Trophoblast cell (in vitro differentiated cells and primary cell): ENCODE measurements at regions not wholly inside any gene's neighbourhood (a gene's known extent, or its start where the extent isn't known, plus 50 kb on each side); places are given as distances from the start of the nearest gene placed in this dataset.
"Not testable (repeated sequence)": the region's sequence is repeated elsewhere in the genome, so short reads cannot be mapped to it uniquely, and the experiment has no call there.

ENCODE experiments used
- DNase-seq, 2 donors: peaks; one replicate each; pipeline ENCODE4 v3.0.0-alpha.2; 2016
- H2AFZ ChIP-seq: 2 replicates; pipeline ENCODE4 v1.6.1; 2013; ENCODE audit warnings: low read length, moderate library complexity, mild to moderate bottlenecking; ENCODE audit not compliant: insufficient read depth, poor library complexity
- H2AK5ac ChIP-seq: 2 replicates; pipeline ENCODE4 v1.6.1; 2013; ENCODE audit warnings: mild to moderate bottlenecking, low read length
- H2BK120ac ChIP-seq: 2 replicates; pipeline ENCODE4 v1.6.1; 2013; ENCODE audit warnings: low read length, mild to moderate bottlenecking, moderate library complexity; ENCODE audit not compliant: insufficient read depth, poor library complexity
- H2BK12ac ChIP-seq: 2 replicates; pipeline ENCODE4 v1.6.1; 2013; ENCODE audit warnings: mild to moderate bottlenecking, low read length, moderate library complexity
- H2BK5ac ChIP-seq: 2 replicates; pipeline ENCODE4 v1.6.1; 2013; ENCODE audit warnings: low read length, low read depth, moderate library complexity, mild to moderate bottlenecking; ENCODE audit not compliant: poor library complexity
- H3K14ac ChIP-seq: 2 replicates; pipeline ENCODE4 v1.6.1; 2013; ENCODE audit warnings: mild to moderate bottlenecking, low read length
- H3K18ac ChIP-seq: 2 replicates; pipeline ENCODE4 v1.6.1; 2013; ENCODE audit warnings: mild to moderate bottlenecking, low read length
- H3K23ac ChIP-seq: 2 replicates; pipeline ENCODE4 v1.6.1; 2013; ENCODE audit warnings: low read length
- H3K27ac ChIP-seq: 2 replicates; pipeline ENCODE4 v1.5.1; 2013; ENCODE audit warnings: low read depth, mild to moderate bottlenecking, inconsistent platforms, low read length, moderate library complexity
- H3K27me3 ChIP-seq: 2 replicates; pipeline ENCODE4 v1.6.1; 2013; ENCODE audit warnings: inconsistent platforms, mild to moderate bottlenecking, low read length, moderate library complexity; ENCODE audit not compliant: insufficient read depth
- H3K36me3 ChIP-seq, 2 experiments: 1 replicate in 1 of 2; 2 replicates in 1 of 2; pipeline ENCODE4 v1.6.1; 2013; ENCODE audit warnings: low read length in 2 of 2, mild to moderate bottlenecking in 2 of 2, moderate library complexity in 1 of 2; ENCODE audit not compliant: insufficient read depth in 2 of 2, control insufficient read depth in 1 of 2
- H3K4ac ChIP-seq: 2 replicates; pipeline ENCODE4 v1.6.1; 2013; ENCODE audit warnings: low read depth, mild to moderate bottlenecking, low read length, moderate library complexity
- H3K4me1 ChIP-seq, 2 experiments: 1 replicate in 1 of 2; 2 replicates in 1 of 2; pipeline ENCODE4 v1.6.1; 2013; ENCODE audit warnings: low read length in 2 of 2, mild to moderate bottlenecking in 2 of 2, moderate library complexity in 1 of 2; ENCODE audit not compliant: insufficient read depth in 2 of 2, control insufficient read depth in 1 of 2
- H3K4me2 ChIP-seq: 2 replicates; pipeline ENCODE4 v1.6.1; 2013; ENCODE audit warnings: inconsistent platforms, mild to moderate bottlenecking, low read length, moderate library complexity
- H3K4me3 ChIP-seq: 2 replicates; pipeline ENCODE4 v1.5.1; 2013; ENCODE audit warnings: mild to moderate bottlenecking, low read depth, low read length, inconsistent platforms
- H3K79me1 ChIP-seq: one replicate; pipeline ENCODE4 v1.6.1; 2013; ENCODE audit warnings: low read length
- H3K79me2 ChIP-seq: 2 replicates; pipeline ENCODE4 v1.6.1; 2013; ENCODE audit warnings: low read length, mild to moderate bottlenecking; ENCODE audit not compliant: control insufficient read depth, insufficient read depth, poor library complexity
- H3K9ac ChIP-seq: 2 replicates; pipeline ENCODE4 v1.6.1; 2013; ENCODE audit warnings: mild to moderate bottlenecking, low read length
- H3K9me3 ChIP-seq: 2 replicates; pipeline ENCODE4 v1.6.1; 2013; ENCODE audit warnings: low read depth, mild to moderate bottlenecking, control low read depth, inconsistent platforms, low read length; ENCODE audit not compliant: insufficient read depth
- H4K12ac ChIP-seq: 2 replicates; pipeline ENCODE4 v1.6.1; 2013; ENCODE audit warnings: low read depth, mild to moderate bottlenecking, low read length, moderate library complexity
- H4K8ac ChIP-seq: 2 replicates; pipeline ENCODE4 v1.6.1; 2013; ENCODE audit warnings: low read depth, mild to moderate bottlenecking, low read length, moderate library complexity
- H4K91ac ChIP-seq: one replicate; pipeline ENCODE4 v1.6.1; 2013; ENCODE audit warnings: low read depth, mild to moderate bottlenecking, low read length, moderate library complexity
- WGBS: extraction: QIAGEN DNeasy Blood & Tissue Kit; methylation state at CpG from one replicate; pipeline ENCODE4 v1.1.7; 2013; ENCODE audit warnings: missing lambda C conversion rate; ENCODE audit not compliant: insufficient read length, insufficient coverage; ENCODE audit errors: extremely low coverage; 5-methylcytosine and 5-hydroxymethylcytosine counted together

DNA sequence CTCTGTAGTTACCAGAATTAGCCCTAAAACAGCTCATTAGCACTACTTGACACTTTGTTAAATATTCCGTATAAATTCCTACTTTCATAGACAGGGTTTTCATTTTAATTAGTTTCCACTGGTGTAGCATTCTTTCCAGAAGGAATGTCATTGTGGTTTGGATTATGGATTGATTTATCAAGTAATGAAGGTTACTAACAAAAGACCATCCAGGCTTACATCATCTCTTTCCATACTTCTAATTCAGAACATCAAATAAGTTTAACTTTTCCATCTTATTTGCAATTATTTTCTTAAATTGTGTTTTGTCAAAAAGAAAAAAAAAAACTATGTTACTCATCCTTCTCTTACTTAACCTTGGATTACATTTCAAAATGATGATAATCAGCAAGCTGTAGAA lies 231.8 kb upstream of the SPOPL start:
- Histone ChIP-seq H3K27me3 (no peaks in the 10 kb centered on the region), H2AFZ (no peak overlapping the region), H3K27ac (no peak overlapping the region), H3K79me2 (no peaks in the 10 kb centered on the region), H3K18ac (no peak overlapping the region), H4K8ac (no peak overlapping the region), H3K14ac (no peak overlapping the region), H2BK12ac (no peak overlapping the region), H4K12ac (no peak overlapping the region), H3K36me3 (no peaks in the 10 kb centered on the region), H3K9me3 (no peaks in the 10 kb centered on the region), H2BK120ac (no peak overlapping the region), H3K4ac (no peak overlapping the region), H3K79me1 (peaks cover 27% of the 10 kb centered on the region), H3K23ac (no peak overlapping the region), H3K4me3 (no peak overlapping the region), H2BK5ac (no peak overlapping the region), H3K4me1 (peaks cover 4 to 9% of the 10 kb centered on the region in 2 experiments), H2AK5ac (no peak overlapping the region), H3K4me2 (no peak overlapping the region), H3K9ac (no peak overlapping the region), H4K91ac (no peak overlapping the region)
- WGBS, result no CpG with 5 or more reads among the region's 1 CpG
- no peak for DNase-seq

GRCh38 chr2:138271467-138271866 lies 230.1 kb upstream of the SPOPL start:
- H3K27me3 ChIP-seq, result no peaks in the 10 kb centered on the region
- H3K79me2 ChIP-seq, result no peaks in the 10 kb centered on the region
- H3K9me3 ChIP-seq, result no peaks in the 10 kb centered on the region
- H3K4ac ChIP-seq, result no peak overlapping the region
- peak overlapping the region; percentile 6 for H2BK120ac ChIP-seq
- peak overlapping the region; percentile 16 for H2BK5ac ChIP-seq
- no peak overlapping the region for H4K12ac ChIP-seq
- DNase-seq, result no peak
- no CpG with 5 or more reads among the region's 7 CpGs for WGBS
- peaks cover 32% of the 10 kb centered on the region for H3K79me1 ChIP-seq
- H3K4me3 ChIP-seq, result no peak overlapping the region
- H2AFZ ChIP-seq, result no peak overlapping the region
- H2BK12ac ChIP-seq, result peak overlapping the region; percentile 15
- H3K9ac ChIP-seq, result no peak overlapping the region
- no peak overlapping the region for H3K18ac ChIP-seq
- no peak overlapping the region for H3K4me2 ChIP-seq
- H3K36me3 ChIP-seq, result no peaks in the 10 kb centered on the region
- H3K14ac ChIP-seq, result no peak overlapping the region
- H3K4me1 ChIP-seq, result peaks cover 4 to 9% of the 10 kb centered on the region in 2 experiments
- no peak overlapping the region for H4K8ac ChIP-seq
- no peak overlapping the region for H2AK5ac ChIP-seq
- H4K91ac ChIP-seq, result peak overlapping the region; percentile 10
- H3K23ac ChIP-seq, result no peak overlapping the region
- H3K27ac ChIP-seq, result no peak overlapping the region

- Histone ChIP-seq H4K12ac (no peak overlapping the region), H2AFZ (no peak overlapping the region), H3K4ac (no peak overlapping the region), H3K4me3 (no peak overlapping the region), H2BK12ac (peak overlapping the region; percentile 100), H3K79me1 (peaks cover 33% of the 10 kb centered on the region), H4K8ac (no peak overlapping the region), H3K4me2 (no peak overlapping the region), H3K27me3 (no peaks in the 10 kb centered on the region), H3K9ac (no peak overlapping the region), H3K9me3 (no peaks in the 10 kb centered on the region), H3K4me1 (peaks cover 4 to 9% of the 10 kb centered on the region in 2 experiments), H2BK5ac (peak overlapping the region; percentile 40), H3K79me2 (no peaks in the 10 kb centered on the region), H4K91ac (peak overlapping the region; percentile 98), H3K27ac (peak overlapping the region; percentile 96), H2BK120ac (peak overlapping the region; percentile 98), H3K23ac (no peak overlapping the region), H3K18ac (no peak overlapping the region), H3K36me3 (no peaks in the 10 kb centered on the region), H3K14ac (no peak overlapping the region), H2AK5ac (no peak overlapping the region)
- WGBS, result no CpG with 5 or more reads among the region's 4 CpGs
- DNase-seq, result no peak
These were observed 228.9 kb upstream of the SPOPL start for GRCh38 chr2:138272524-138273195.

GRCh38 chr2:138273280-138273679 lies 228.3 kb upstream of the SPOPL start:
- H3K9ac ChIP-seq, H3K79me2 ChIP-seq, H3K4me3 ChIP-seq, H3K4me2 ChIP-seq, DNase-seq, H3K27me3 ChIP-seq, H3K4me1 ChIP-seq, H3K36me3 ChIP-seq, H2AFZ ChIP-seq, H3K23ac ChIP-seq, H4K12ac ChIP-seq, H3K9me3 ChIP-seq: not testable (repeated sequence)
- H2BK5ac ChIP-seq, result peak overlapping the region; percentile 97
- peak overlapping the region; percentile 96 for H3K27ac ChIP-seq
- WGBS, result no CpG with 5 or more reads among the region's 12 CpGs
- peak overlapping the region; percentile 98 for H4K91ac ChIP-seq
- H3K18ac ChIP-seq, result peak overlapping the region; percentile 94
- H2BK120ac ChIP-seq, result peak overlapping the region; percentile 98
- H2AK5ac ChIP-seq, result peak overlapping the region; percentile 95
- peak overlapping the region; percentile 76 for H3K4ac ChIP-seq
- H2BK12ac ChIP-seq, result peak overlapping the region; percentile 100
- H3K79me1 ChIP-seq, result peaks cover 35% of the 10 kb centered on the region
- peak overlapping the region; percentile 88 for H4K8ac ChIP-seq
- peak overlapping the region; percentile 88 for H3K14ac ChIP-seq
